ENCODE measurements at regions not wholly inside any gene's neighbourhood (a gene's known extent, or its start where the extent isn't known, plus 50 kb on each side); places are given as distances from the start of the nearest gene placed in this dataset.

DNA sequence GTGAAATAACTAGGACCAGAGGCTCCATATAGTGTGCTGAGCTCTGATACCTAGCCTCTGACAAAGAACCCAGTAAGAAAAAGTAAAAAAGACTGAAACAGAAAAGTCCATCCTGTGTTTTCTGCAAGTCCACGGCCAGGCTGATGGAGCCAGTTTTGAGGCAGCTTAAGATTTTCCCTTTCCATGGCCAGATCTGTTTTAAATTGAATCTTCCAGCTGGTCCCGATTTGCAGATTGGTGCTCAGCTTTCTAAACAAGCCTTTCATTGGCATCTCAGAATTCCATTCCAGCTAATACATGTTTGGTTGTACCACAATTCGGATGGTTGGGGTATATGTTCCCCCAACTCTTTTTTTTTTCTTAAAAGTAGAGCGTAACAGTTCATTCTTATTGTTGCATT, 152.0 kb downstream of the DACT1 start:
- TF ChIP-seq POLR2A (IDR thresholded peaks at IDR 0.05; ENCODE audit: low read depth, low read length), result no peak
- TF ChIP-seq TAF1 (IDR thresholded peaks at IDR 0.05; ENCODE audit: low read depth, low read length), result no peak
- no peak for TF ChIP-seq POLR2AphosphoS5 (IDR thresholded peaks at IDR 0.05; ENCODE audit: low read depth, low read length)
- no peak for TF ChIP-seq POU2F2 (IDR thresholded peaks at IDR 0.05; ENCODE audit: low read depth, low read length)
- no peak for TF ChIP-seq PAX5 (IDR thresholded peaks at IDR 0.05; ENCODE audit: insufficient read depth, low read length, severe bottlenecking)
- no peak for TF ChIP-seq SPI1 (IDR thresholded peaks at IDR 0.05; ENCODE audit: low read depth, low read length)
